HCT116 (cell line): ENCODE measurements at regions not wholly inside any gene's neighbourhood (a gene's known extent, or its start where the extent isn't known, plus 50 kb on each side); places are given as distances from the start of the nearest gene placed in this dataset.

Experiments
- ATAC-seq: fragments of 200-7000 bp; cut with Tn5 transposase; 2 replicates; pipeline ENCODE4 v1.9.1; 2020; ENCODE audit warnings: mild to moderate bottlenecking, moderate library complexity
- BruUV-seq: library from RNA; stranded (reverse); fragments of 400-500 nt; replicated peaks from 2 replicates; lab custom pipeline; 2021; lab: Mats Ljungman, UMichigan
- CTCF ChIA-PET: fragments of 300-600 bp; sonication (Branson Sonifier 250); formaldehyde crosslinking; loops from one replicate; lab custom pipeline; 2021; ENCODE audit warnings: antibody characterized with exemption; lab: Charles Lee
- POLR2A ChIA-PET: fragments of 300-600, 350-600 bp; sonication (Branson Sonifier 250); formaldehyde crosslinking; loops from one replicate; lab custom pipeline; 2021; ENCODE audit warnings: antibody characterized with exemption; lab: Charles Lee
- RAD21 ChIA-PET, 2 experiments: fragments of 300-600 bp; sonication (Branson Sonifier 250); formaldehyde crosslinking; loops; one replicate each; lab custom pipeline; 2023; ENCODE audit warnings: low total read pairs in 2 of 2; ENCODE audit not compliant: uncharacterized antibody in 2 of 2, unreplicated experiment in 2 of 2, low non-redundant PET in 1 of 2; lab: Charles Lee
- DNase-seq: peaks from one replicate; pipeline ENCODE4 v3.0.0-alpha.2; 2010; ENCODE audit warnings: low read depth, low spot score
- H2AFZ ChIP-seq: fragments of 200-600 bp; shearing (Covaris generic), sonication (generic); 2 replicates; pipeline ENCODE4 v1.6.1; 2017; ENCODE audit warnings: low read depth, mixed run types, mixed read lengths, antibody characterized with exemption, low read length; ENCODE audit not compliant: poor library complexity, severe bottlenecking
- H3K27ac ChIP-seq: 2 replicates; pipeline ENCODE4 v1.5.1; 2012; ENCODE audit warnings: low read depth, low read length
- H3K27me3 ChIP-seq: fragments of 200-600 bp; sonication (generic); 2 replicates; pipeline ENCODE4 v1.6.1; 2016; ENCODE audit warnings: mixed run types, low read length, mixed read lengths; ENCODE audit not compliant: insufficient read depth
- H3K36me3 ChIP-seq, 2 experiments: fragments of 200-500 bp in 1 of 2; fragments of 200-600 bp in 1 of 2; sonication (Bioruptor generic) in 1 of 2; sonication (generic) in 1 of 2; 2 replicates each; pipeline versions ENCODE4 v1.5.1 to v1.6.1; 2014 to 2016; ENCODE audit warnings: low read length in 2 of 2, inconsistent platforms in 1 of 2, mixed read lengths in 1 of 2, mixed run types in 1 of 2; ENCODE audit not compliant: insufficient read depth in 2 of 2, control insufficient read depth in 1 of 2
- H3K4me1 ChIP-seq, 2 experiments: fragments of 200-600 bp in 1 of 2; sonication (generic) in 1 of 2; 2 replicates each; pipeline versions ENCODE4 v1.5.1 to v1.6.1; 2012 to 2017; ENCODE audit warnings: low read length in 2 of 2, inconsistent platforms in 1 of 2, mild to moderate bottlenecking in 1 of 2, mixed read lengths in 1 of 2, mixed run types in 1 of 2, moderate library complexity in 1 of 2; ENCODE audit not compliant: insufficient read depth in 2 of 2, control insufficient read depth in 1 of 2
- H3K4me2 ChIP-seq: fragments of 200-600 bp; sonication (generic); 2 replicates; pipeline ENCODE4 v1.6.1; 2017; ENCODE audit warnings: mixed run types, low read length, mixed read lengths
- H3K4me3 ChIP-seq, 2 experiments: fragments of 200-600 bp in 1 of 2; sonication (generic) in 1 of 2; replicated peaks in 1 of 2; 2 replicates each; pipeline ENCODE4 v1.5.1; 2011 to 2016; ENCODE audit warnings: low read length in 2 of 2, control low read depth in 1 of 2, low read depth in 1 of 2, mild to moderate bottlenecking in 1 of 2, mixed read lengths in 1 of 2, mixed run types in 1 of 2
- H3K79me2 ChIP-seq: fragments of 200-600 bp; sonication (generic); 2 replicates; pipeline ENCODE4 v1.6.1; 2017; ENCODE audit warnings: mild to moderate bottlenecking, mixed run types, low read length, moderate library complexity, mixed read lengths; ENCODE audit not compliant: insufficient read depth
- H3K9ac ChIP-seq: fragments of 200-600 bp; sonication (generic); 2 replicates; pipeline ENCODE4 v1.6.1; 2016; ENCODE audit warnings: low read length, mixed read lengths
- H3K9me2 ChIP-seq: fragments of 200-600 bp; sonication (generic), shearing (Covaris generic); 2 replicates; pipeline ENCODE4 v1.6.1; 2017; ENCODE audit warnings: mixed run types, mild to moderate bottlenecking, moderate library complexity; ENCODE audit not compliant: insufficient read depth
- H3K9me3 ChIP-seq, 2 experiments: fragments of 200-500 bp in 1 of 2; fragments of 200-600 bp in 1 of 2; sonication (Bioruptor generic) in 1 of 2; sonication (generic) in 1 of 2; 2 replicates each; pipeline ENCODE4 v1.6.1; 2014 to 2017; ENCODE audit warnings: low read length in 2 of 2, mixed read lengths in 2 of 2, inconsistent platforms in 1 of 2, low read depth in 1 of 2, mild to moderate bottlenecking in 1 of 2, mixed run types in 1 of 2, moderate library complexity in 1 of 2; ENCODE audit not compliant: control insufficient read depth in 1 of 2, insufficient read depth in 1 of 2
- H4K20me1 ChIP-seq: fragments of 200-600 bp; sonication (generic), shearing (Covaris generic); 2 replicates; pipeline ENCODE4 v1.6.1; 2017; ENCODE audit warnings: mixed run types, mild to moderate bottlenecking, moderate library complexity; ENCODE audit not compliant: insufficient read depth
- ATF3 ChIP-seq: IDR thresholded peaks from 2 replicates; pipeline ENCODE4 v1.6.1; 2012
- CEBPB ChIP-seq: IDR thresholded peaks from 2 replicates; pipeline ENCODE4 v1.6.1; 2012; ENCODE audit warnings: low read depth
- EGR1 ChIP-seq: IDR thresholded peaks from 2 replicates; pipeline ENCODE4 v1.6.1; 2012; ENCODE audit warnings: low read depth
- ELF1 ChIP-seq: IDR thresholded peaks from 2 replicates; pipeline ENCODE4 v1.6.1; 2012; ENCODE audit warnings: low read depth, borderline replicate concordance
- EZH2 ChIP-seq: fragments of 200-600 bp; sonication (generic); IDR thresholded peaks from 2 replicates; pipeline ENCODE4 v1.6.1; 2017; ENCODE audit warnings: antibody characterized with exemption, mixed run types
- FOSL1 ChIP-seq: IDR thresholded peaks from 2 replicates; pipeline ENCODE4 v1.6.1; 2012; ENCODE audit warnings: low read depth
- JUND ChIP-seq: IDR thresholded peaks from 2 replicates; pipeline ENCODE4 v1.6.1; 2012
- POLR2AphosphoS5 ChIP-seq: IDR thresholded peaks from 2 replicates; pipeline ENCODE4 v1.6.1; 2011; ENCODE audit warnings: mild to moderate bottlenecking, low read depth, low read length, moderate library complexity
- RAD21 ChIP-seq: IDR thresholded peaks from 2 replicates; pipeline ENCODE4 v1.6.1; 2012; ENCODE audit warnings: low read depth, mild to moderate bottlenecking
- SIN3A ChIP-seq: IDR thresholded peaks from 2 replicates; pipeline ENCODE4 v1.6.1; 2012; ENCODE audit warnings: low read depth
- SP1 ChIP-seq: IDR thresholded peaks from 2 replicates; pipeline ENCODE4 v1.6.1; 2012; ENCODE audit warnings: low read depth
- SRF ChIP-seq: IDR thresholded peaks from 2 replicates; pipeline ENCODE4 v1.6.1; 2012; ENCODE audit warnings: low read depth
- TCF7L2 ChIP-seq: IDR thresholded peaks from 2 replicates; pipeline ENCODE4 v1.7.0; 2011; ENCODE audit warnings: borderline replicate concordance, inconsistent platforms; ENCODE audit not compliant: insufficient read depth, insufficient read length; ENCODE audit errors: extremely low read depth
- ZFX ChIP-seq: fragments of 450-650 bp; IDR thresholded peaks from 2 replicates; pipeline ENCODE4 v1.6.1; 2017
- ZNF274 ChIP-seq: fragments of 200-500 bp; sonication (Bioruptor generic); IDR thresholded peaks from 2 replicates; pipeline ENCODE4 v1.6.1; 2014; ENCODE audit warnings: mild to moderate bottlenecking, low read depth, low read length, inconsistent platforms
- intact Hi-C: fragments of 100-400 bp; cut with micrococcal nuclease; formaldehyde crosslinking; loops from 2 replicates; pipeline ENCODE4 v1.10.0; 2022
- TF ChIP-seq, protein P1 (sequence below), 3 experiments: fragments of 200-600 bp in 1 of 3; sonication (generic) in 1 of 3; IDR thresholded peaks in 2 of 3; conservative IDR thresholded peaks in 1 of 3; 2 replicates each; pipeline ENCODE4 v1.5.1; 2012 to 2017; ENCODE audit warnings: low read depth in 2 of 3, low read length in 2 of 3, antibody characterized with exemption in 1 of 3, borderline replicate concordance in 1 of 3, control low read depth in 1 of 3, mild to moderate bottlenecking in 1 of 3, mixed read lengths in 1 of 3, mixed run types in 1 of 3, moderate library complexity in 1 of 3; ENCODE audit not compliant: insufficient read depth in 1 of 3
- TF ChIP-seq, protein P2 (sequence below): IDR thresholded peaks from 2 replicates; pipeline ENCODE4 v1.6.1; 2011; ENCODE audit warnings: mild to moderate bottlenecking, low read length, moderate library complexity; ENCODE audit not compliant: insufficient replicate concordance; ENCODE audit errors: extremely low read depth
- TF ChIP-seq, protein P3 (sequence below): IDR thresholded peaks from 2 replicates; pipeline ENCODE4 v1.6.1; 2012; ENCODE audit warnings: low read depth

- no peak for TF ChIP-seq CEBPB
These were observed 226.5 kb upstream of the MYO3A start (continued) for GRCh38 chr10:25707572-25707971.

- H3K79me2 ChIP-seq = no peaks in the 10 kb centered on the region
- ATAC-seq (no peak), DNase-seq (no peak)
- no peaks in the 10 kb centered on the region for H3K36me3 ChIP-seq
- CTCF ChIA-PET = no interaction called here
- H2AFZ ChIP-seq = no peak overlapping the region
- POLR2A ChIA-PET = no interaction called here
- no peaks in the 10 kb centered on the region for H3K9me2 ChIP-seq
- BruUV-seq = no TSS peak
- H3K27ac ChIP-seq = no peak overlapping the region
- no peak overlapping the region for H3K4me3 ChIP-seq
- H3K9ac ChIP-seq = no peak overlapping the region
- H3K4me1 ChIP-seq = no peaks in the 10 kb centered on the region
- no peak overlapping the region for H3K4me2 ChIP-seq
- H4K20me1 ChIP-seq = no peaks in the 10 kb centered on the region
- intact Hi-C loops = no loop called here
- no peaks in the 10 kb centered on the region for H3K9me3 ChIP-seq
- H3K27me3 ChIP-seq = no peaks in the 10 kb centered on the region
- TF ChIP-seq ELF1 = no peak
- TF ChIP-seq RAD21 = no peak
- TF ChIP-seq, protein P1, sequence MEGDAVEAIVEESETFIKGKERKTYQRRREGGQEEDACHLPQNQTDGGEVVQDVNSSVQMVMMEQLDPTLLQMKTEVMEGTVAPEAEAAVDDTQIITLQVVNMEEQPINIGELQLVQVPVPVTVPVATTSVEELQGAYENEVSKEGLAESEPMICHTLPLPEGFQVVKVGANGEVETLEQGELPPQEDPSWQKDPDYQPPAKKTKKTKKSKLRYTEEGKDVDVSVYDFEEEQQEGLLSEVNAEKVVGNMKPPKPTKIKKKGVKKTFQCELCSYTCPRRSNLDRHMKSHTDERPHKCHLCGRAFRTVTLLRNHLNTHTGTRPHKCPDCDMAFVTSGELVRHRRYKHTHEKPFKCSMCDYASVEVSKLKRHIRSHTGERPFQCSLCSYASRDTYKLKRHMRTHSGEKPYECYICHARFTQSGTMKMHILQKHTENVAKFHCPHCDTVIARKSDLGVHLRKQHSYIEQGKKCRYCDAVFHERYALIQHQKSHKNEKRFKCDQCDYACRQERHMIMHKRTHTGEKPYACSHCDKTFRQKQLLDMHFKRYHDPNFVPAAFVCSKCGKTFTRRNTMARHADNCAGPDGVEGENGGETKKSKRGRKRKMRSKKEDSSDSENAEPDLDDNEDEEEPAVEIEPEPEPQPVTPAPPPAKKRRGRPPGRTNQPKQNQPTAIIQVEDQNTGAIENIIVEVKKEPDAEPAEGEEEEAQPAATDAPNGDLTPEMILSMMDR (IDR thresholded peaks at IDR 0.05 in 2 of 3, conservative IDR thresholded peaks at IDR 0.05 in 1 of 3; ENCODE audit: borderline replicate concordance in 1 of 3, insufficient read depth in 1 of 3, low read depth in 2 of 3, low read length in 2 of 3) = no peak
- TF ChIP-seq SP1 = no peak
- TF ChIP-seq ATF3 = no peak
- no peak for TF ChIP-seq JUND
- no peak for TF ChIP-seq SIN3A
- no peak for TF ChIP-seq CEBPB
- no peak for TF ChIP-seq EGR1
- TF ChIP-seq, protein P2, sequence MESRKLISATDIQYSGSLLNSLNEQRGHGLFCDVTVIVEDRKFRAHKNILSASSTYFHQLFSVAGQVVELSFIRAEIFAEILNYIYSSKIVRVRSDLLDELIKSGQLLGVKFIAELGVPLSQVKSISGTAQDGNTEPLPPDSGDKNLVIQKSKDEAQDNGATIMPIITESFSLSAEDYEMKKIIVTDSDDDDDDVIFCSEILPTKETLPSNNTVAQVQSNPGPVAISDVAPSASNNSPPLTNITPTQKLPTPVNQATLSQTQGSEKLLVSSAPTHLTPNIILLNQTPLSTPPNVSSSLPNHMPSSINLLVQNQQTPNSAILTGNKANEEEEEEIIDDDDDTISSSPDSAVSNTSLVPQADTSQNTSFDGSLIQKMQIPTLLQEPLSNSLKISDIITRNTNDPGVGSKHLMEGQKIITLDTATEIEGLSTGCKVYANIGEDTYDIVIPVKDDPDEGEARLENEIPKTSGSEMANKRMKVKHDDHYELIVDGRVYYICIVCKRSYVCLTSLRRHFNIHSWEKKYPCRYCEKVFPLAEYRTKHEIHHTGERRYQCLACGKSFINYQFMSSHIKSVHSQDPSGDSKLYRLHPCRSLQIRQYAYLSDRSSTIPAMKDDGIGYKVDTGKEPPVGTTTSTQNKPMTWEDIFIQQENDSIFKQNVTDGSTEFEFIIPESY = no peak
- TF ChIP-seq ZNF274 = no peak
- no peak for TF ChIP-seq TCF7L2
- TF ChIP-seq POLR2AphosphoS5 = no peak
- TF ChIP-seq FOSL1 = no peak
- TF ChIP-seq EZH2 = no peak
- TF ChIP-seq ZFX = no peak
- TF ChIP-seq, protein P3, sequence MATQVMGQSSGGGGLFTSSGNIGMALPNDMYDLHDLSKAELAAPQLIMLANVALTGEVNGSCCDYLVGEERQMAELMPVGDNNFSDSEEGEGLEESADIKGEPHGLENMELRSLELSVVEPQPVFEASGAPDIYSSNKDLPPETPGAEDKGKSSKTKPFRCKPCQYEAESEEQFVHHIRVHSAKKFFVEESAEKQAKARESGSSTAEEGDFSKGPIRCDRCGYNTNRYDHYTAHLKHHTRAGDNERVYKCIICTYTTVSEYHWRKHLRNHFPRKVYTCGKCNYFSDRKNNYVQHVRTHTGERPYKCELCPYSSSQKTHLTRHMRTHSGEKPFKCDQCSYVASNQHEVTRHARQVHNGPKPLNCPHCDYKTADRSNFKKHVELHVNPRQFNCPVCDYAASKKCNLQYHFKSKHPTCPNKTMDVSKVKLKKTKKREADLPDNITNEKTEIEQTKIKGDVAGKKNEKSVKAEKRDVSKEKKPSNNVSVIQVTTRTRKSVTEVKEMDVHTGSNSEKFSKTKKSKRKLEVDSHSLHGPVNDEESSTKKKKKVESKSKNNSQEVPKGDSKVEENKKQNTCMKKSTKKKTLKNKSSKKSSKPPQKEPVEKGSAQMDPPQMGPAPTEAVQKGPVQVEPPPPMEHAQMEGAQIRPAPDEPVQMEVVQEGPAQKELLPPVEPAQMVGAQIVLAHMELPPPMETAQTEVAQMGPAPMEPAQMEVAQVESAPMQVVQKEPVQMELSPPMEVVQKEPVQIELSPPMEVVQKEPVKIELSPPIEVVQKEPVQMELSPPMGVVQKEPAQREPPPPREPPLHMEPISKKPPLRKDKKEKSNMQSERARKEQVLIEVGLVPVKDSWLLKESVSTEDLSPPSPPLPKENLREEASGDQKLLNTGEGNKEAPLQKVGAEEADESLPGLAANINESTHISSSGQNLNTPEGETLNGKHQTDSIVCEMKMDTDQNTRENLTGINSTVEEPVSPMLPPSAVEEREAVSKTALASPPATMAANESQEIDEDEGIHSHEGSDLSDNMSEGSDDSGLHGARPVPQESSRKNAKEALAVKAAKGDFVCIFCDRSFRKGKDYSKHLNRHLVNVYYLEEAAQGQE = no peak
- TF ChIP-seq SRF = no peak
- RAD21 ChIA-PET = interaction anchor here in 1 of 2 experiments (0.6 kb wide), 1 partner anchor 1083 kb away, joined by 4 read pairs; no protein-coding TSS in a partner anchor
These were observed 225.9 kb upstream of the MYO3A start for GRCh38 chr10:25707976-25708671.
